H9 (cell line): ENCODE measurements at regions not wholly inside any gene's neighbourhood (a gene's known extent, or its start where the extent isn't known, plus 50 kb on each side); places are given as distances from the start of the nearest gene placed in this dataset.

Source experiments
- DNase-seq: peaks from one replicate; pipeline ENCODE4 v3.0.0-alpha.2; 2017
- H2AFZ ChIP-seq: one replicate; pipeline ENCODE4 v1.6.1; 2013; ENCODE audit warnings: mild to moderate bottlenecking, low read length, control low read depth, moderate library complexity
- H2AK5ac ChIP-seq: 2 replicates; pipeline ENCODE4 v1.6.1; 2013; ENCODE audit warnings: low read length, control low read depth, mixed read lengths; ENCODE audit not compliant: insufficient read length
- H2BK120ac ChIP-seq: one replicate; pipeline ENCODE4 v1.6.1; 2013; ENCODE audit warnings: low read depth, mild to moderate bottlenecking, low read length, control low read depth, inconsistent platforms; ENCODE audit not compliant: poor library complexity, severe bottlenecking
- H2BK12ac ChIP-seq: 2 replicates; pipeline ENCODE4 v1.6.1; 2013; ENCODE audit warnings: low read length, control low read depth, mixed read lengths, low read depth; ENCODE audit not compliant: insufficient read length
- H2BK15ac ChIP-seq: 2 replicates; pipeline ENCODE4 v1.6.1; 2013; ENCODE audit warnings: low read depth, low read length, control low read depth
- H2BK20ac ChIP-seq: one replicate; pipeline ENCODE4 v1.6.1; 2013; ENCODE audit warnings: low read depth, mild to moderate bottlenecking, low read length, control low read depth, inconsistent platforms; ENCODE audit not compliant: poor library complexity, severe bottlenecking
- H2BK5ac ChIP-seq: 2 replicates; pipeline ENCODE4 v1.6.1; 2013; ENCODE audit warnings: low read length, control low read depth, mixed read lengths; ENCODE audit not compliant: insufficient read length
- H3K14ac ChIP-seq: 2 replicates; pipeline ENCODE4 v1.6.1; 2013; ENCODE audit warnings: low read length, control low read depth; ENCODE audit not compliant: insufficient read depth
- H3K18ac ChIP-seq: 2 replicates; pipeline ENCODE4 v1.6.1; 2013; ENCODE audit warnings: low read depth, mild to moderate bottlenecking, mixed read lengths, low read length, control low read depth; ENCODE audit not compliant: insufficient read length
- H3K23ac ChIP-seq: 2 replicates; pipeline ENCODE4 v1.6.1; 2013; ENCODE audit warnings: low read length, control low read depth, mixed read lengths, low read depth; ENCODE audit not compliant: insufficient read length
- H3K23me2 ChIP-seq: 2 replicates; pipeline ENCODE4 v1.6.1; 2013; ENCODE audit warnings: low read depth, mild to moderate bottlenecking, mixed read lengths, low read length, control low read depth; ENCODE audit not compliant: insufficient read length, poor library complexity, severe bottlenecking
- H3K27ac ChIP-seq: 2 replicates; pipeline ENCODE4 v1.5.1; 2013; ENCODE audit warnings: low read length, control low read depth, mixed read lengths, low read depth; ENCODE audit not compliant: insufficient read length
- H3K27me3 ChIP-seq: 2 replicates; pipeline ENCODE4 v1.6.1; 2013; ENCODE audit warnings: low read length, control low read depth, inconsistent platforms; ENCODE audit not compliant: insufficient read depth
- H3K4ac ChIP-seq: 2 replicates; pipeline ENCODE4 v1.6.1; 2013; ENCODE audit warnings: low read depth, mild to moderate bottlenecking, control low read depth, inconsistent platforms, low read length, moderate library complexity
- H3K4me1 ChIP-seq: 2 replicates; pipeline ENCODE4 v1.6.1; 2013; ENCODE audit warnings: low read length, control low read depth, inconsistent platforms; ENCODE audit not compliant: insufficient read depth
- H3K4me2 ChIP-seq: 2 replicates; pipeline ENCODE4 v1.6.1; 2013; ENCODE audit warnings: low read length, control low read depth, mixed read lengths; ENCODE audit not compliant: insufficient read length, insufficient read depth
- H3K56ac ChIP-seq: 2 replicates; pipeline ENCODE4 v1.6.1; 2013; ENCODE audit warnings: low read depth, mild to moderate bottlenecking, mixed read lengths, low read length, control low read depth; ENCODE audit not compliant: insufficient read length
- H3K79me1 ChIP-seq: 2 replicates; pipeline ENCODE4 v1.6.1; 2013; ENCODE audit warnings: low read depth, mild to moderate bottlenecking, moderate library complexity, low read length, control low read depth, inconsistent platforms; ENCODE audit not compliant: insufficient read depth, poor library complexity, severe bottlenecking
- H3K79me2 ChIP-seq: 2 replicates; pipeline ENCODE4 v1.6.1; 2013; ENCODE audit warnings: low read length, control low read depth, inconsistent platforms; ENCODE audit not compliant: insufficient read depth
- H3K9ac ChIP-seq: 2 replicates; pipeline ENCODE4 v1.6.1; 2013; ENCODE audit warnings: low read length, control low read depth, mixed read lengths; ENCODE audit not compliant: insufficient read length; ENCODE audit errors: extremely low read depth
- H3K9me3 ChIP-seq: one replicate; pipeline ENCODE4 v1.6.1; 2013; ENCODE audit warnings: low read depth, low read length, inconsistent platforms; ENCODE audit not compliant: control insufficient read depth
- H3T11ph ChIP-seq: one replicate; pipeline ENCODE4 v1.6.1; 2013; ENCODE audit warnings: mild to moderate bottlenecking, low read length, control low read depth, inconsistent platforms
- H4K20me1 ChIP-seq: one replicate; pipeline ENCODE4 v1.6.1; 2013; ENCODE audit not compliant: control insufficient read depth, insufficient read length, insufficient read depth
- H4K5ac ChIP-seq: 2 replicates; pipeline ENCODE4 v1.6.1; 2013; ENCODE audit warnings: low read depth, mild to moderate bottlenecking, mixed read lengths, low read length, control low read depth; ENCODE audit not compliant: insufficient read length
- H4K8ac ChIP-seq: replicated peaks from 2 replicates; pipeline ENCODE4 v1.6.1; 2013; ENCODE audit warnings: low read length, control low read depth, mixed read lengths, low read depth; ENCODE audit not compliant: insufficient read length
- H4K91ac ChIP-seq: 2 replicates; pipeline ENCODE4 v1.6.1; 2013; ENCODE audit warnings: low read depth, mild to moderate bottlenecking, moderate library complexity, mixed read lengths, low read length, control low read depth; ENCODE audit not compliant: insufficient read length
- H3K27ac Mint-ChIP-seq, 3 experiments: 2 replicates in 2 of 3; 3 replicates in 1 of 3; pipeline ENCODE4 v1.8.0; 2020 to 2021; ENCODE audit warnings: mixed read lengths in 3 of 3, mild to moderate bottlenecking in 1 of 3, moderate library complexity in 1 of 3
- H3K27me3 Mint-ChIP-seq: 2 replicates; pipeline ENCODE4 v1.8.0; 2021; ENCODE audit warnings: low read depth, mild to moderate bottlenecking, moderate library complexity, mixed read lengths
- H3K36me3 Mint-ChIP-seq, 3 experiments: 2 replicates in 2 of 3; 3 replicates in 1 of 3; pipeline ENCODE4 v1.8.0; 2020 to 2021; ENCODE audit warnings: low read depth in 3 of 3, mixed read lengths in 3 of 3; ENCODE audit not compliant: insufficient read depth in 1 of 3
- H3K4me1 Mint-ChIP-seq, 2 experiments: 2 replicates each; pipeline ENCODE4 v1.8.0; 2020; ENCODE audit warnings: mixed read lengths in 2 of 2
- H3K4me3 Mint-ChIP-seq, 2 experiments: 2 replicates in 1 of 2; 3 replicates in 1 of 2; pipeline ENCODE4 v1.8.0; 2020 to 2021; ENCODE audit warnings: mild to moderate bottlenecking in 2 of 2, mixed read lengths in 2 of 2, moderate library complexity in 1 of 2
- H3K9me3 Mint-ChIP-seq, 2 experiments: 2 replicates in 1 of 2; 3 replicates in 1 of 2; pipeline ENCODE4 v1.8.0; 2020; ENCODE audit warnings: mild to moderate bottlenecking in 2 of 2, mixed read lengths in 2 of 2, moderate library complexity in 1 of 2
- CTCF ChIP-seq: fragments of 200-600 bp; sonication (generic); conservative IDR thresholded peaks from 3 replicates; pipeline ENCODE4 v1.8.0; 2021; ENCODE audit warnings: antibody characterized with exemption, mild to moderate bottlenecking
- WGBS: extraction: QIAGEN DNeasy Blood & Tissue Kit; methylation state at CpG from one replicate; pipeline ENCODE4 v1.1.7; 2013; ENCODE audit warnings: missing lambda C conversion rate, low lambda C conversion rate, mixed read lengths; ENCODE audit not compliant: insufficient read length; ENCODE audit errors: extremely low coverage; 5-methylcytosine and 5-hydroxymethylcytosine counted together

GRCh38 chr4:127579821-127580220 is 52.9 kb upstream of the INTU start:
- Histone ChIP-seq H3K27me3 (no peaks in the 10 kb centered on the region), H3K14ac (no peak overlapping the region), H3K23ac (no peak overlapping the region)

More at GRCh38 chr4:127579821-127580220, 52.9 kb upstream of the INTU start:
- no peak for TF ChIP-seq CTCF
- Histone ChIP-seq H3K18ac (no peak overlapping the region), H3K56ac (no peak overlapping the region), H2BK15ac (no peak overlapping the region), H2BK12ac (no peak overlapping the region), H3K79me1 (no peaks in the 10 kb centered on the region), H4K8ac (no peak overlapping the region), H3K23me2 (no peaks in the 10 kb centered on the region), H2BK120ac (no peak overlapping the region), H3T11ph (no peak overlapping the region), H3K4ac (no peak overlapping the region), H4K5ac (no peak overlapping the region), H3K9ac (no peak overlapping the region), H2BK20ac (no peak overlapping the region), H2BK5ac (no peak overlapping the region), H3K27ac (no peak overlapping the region), H3K4me2 (no peak overlapping the region), H3K9me3 (no peaks in the 10 kb centered on the region), H2AK5ac (no peak overlapping the region), H3K79me2 (no peaks in the 10 kb centered on the region), H4K91ac (no peak overlapping the region), H3K4me1 (no peaks in the 10 kb centered on the region), H2AFZ (no peak overlapping the region), H4K20me1 (no peaks in the 10 kb centered on the region)
- WGBS: no CpG with 5 or more reads among the region's 12 CpGs
- peaks cover 1 to 3% of the 10 kb centered on the region in 2 experiments for H3K4me1 Mint-ChIP-seq
- DNase-seq: no peak
- H3K9me3 Mint-ChIP-seq: peaks cover 0 to 3% of the 10 kb centered on the region in 2 experiments; a peak in 1 of 5 replicates
- no peaks in the 10 kb centered on the region for H3K36me3 Mint-ChIP-seq
- no peak overlapping the region for H3K27ac Mint-ChIP-seq
- H3K27me3 Mint-ChIP-seq: no peaks in the 10 kb centered on the region; the same call in 1 of the 2 replicates
- H3K4me3 Mint-ChIP-seq: no peak overlapping the region
